ENCODE measurements at regions not wholly inside any gene's neighbourhood (a gene's known extent, or its start where the extent isn't known, plus 50 kb on each side); places are given as distances from the start of the nearest gene placed in this dataset.

GRCh38 chr1:40927781-40928180 lies 51.7 kb upstream of the CTPS1 start:
- no peak for TF ChIP-seq SP1 (IDR thresholded peaks at IDR 0.05; ENCODE audit: low read depth, low read length)
- no peak for TF ChIP-seq EP300 (IDR thresholded peaks at IDR 0.05; ENCODE audit: borderline replicate concordance in 1 of 2, low read depth in 2 of 2, low read length in 2 of 2)
- TF ChIP-seq CTCF (IDR thresholded peaks at IDR 0.05; ENCODE audit: control extremely low read depth in 1 of 3, insufficient read depth in 1 of 3, low read depth in 1 of 3, low read length in 3 of 3) = no peak
- no peak for TF ChIP-seq HDAC2 (IDR thresholded peaks at IDR 0.05; ENCODE audit: borderline replicate concordance in 1 of 2, low read depth in 2 of 2, low read length in 2 of 2)
- TF ChIP-seq JUND (IDR thresholded peaks at IDR 0.05; ENCODE audit: low read length) = no peak
- no peak for TF ChIP-seq NRF1 (IDR thresholded peaks at IDR 0.05; ENCODE audit: low read depth, low read length)
- TF ChIP-seq POLR2AphosphoS5 (IDR thresholded peaks at IDR 0.05; ENCODE audit: low read depth, low read length) = no peak
- TF ChIP-seq RAD21 (IDR thresholded peaks at IDR 0.05 in 1 of 2, conservative IDR thresholded peaks at IDR 0.05 in 1 of 2; ENCODE audit: low read depth in 2 of 2, low read length in 2 of 2) = no peak
- no peak for TF ChIP-seq MAX (IDR thresholded peaks at IDR 0.05)
- TF ChIP-seq SUZ12 (IDR thresholded peaks at IDR 0.05; ENCODE audit: low read length) = no peak
- no peak for TF ChIP-seq SP2 (IDR thresholded peaks at IDR 0.05; ENCODE audit: low read length)
- no peak for TF ChIP-seq KDM1A (IDR thresholded peaks at IDR 0.05; ENCODE audit: borderline replicate concordance, low read length)

All from H1 (cell line).